GM21717 (cell line): ENCODE measurements at regions not wholly inside any gene's neighbourhood (a gene's known extent, or its start where the extent isn't known, plus 50 kb on each side); places are given as distances from the start of the nearest gene placed in this dataset.
"Not testable (repeated sequence)": the region's sequence is repeated elsewhere in the genome, so short reads cannot be mapped to it uniquely, and the experiment has no call there.

Experiments
- ATAC-seq: cut with Tn5 transposase; IDR thresholded peaks from one replicate; pipeline ENCODE4 v1.9.1; 2021; ENCODE audit warnings: mild to moderate bottlenecking, moderate library complexity; ENCODE audit not compliant: unreplicated experiment

GRCh38 chr7:148507787-148508186 lies 82.8 kb upstream of the C7orf33 start:
- ATAC-seq: no peak

- ATAC-seq: no peak
Measured at GRCh38 chr7:148514236-148514635, 76.3 kb upstream of the C7orf33 start.

GRCh38 chr7:148515237-148515636 lies 75.3 kb upstream of the C7orf33 start:
- no peak for ATAC-seq

- ATAC-seq: no peak
Measured at GRCh38 chr7:148515728-148516695, 74.6 kb upstream of the C7orf33 start.

GRCh38 chr7:148519386-148519785 lies 71.2 kb upstream of the C7orf33 start:
- not testable (repeated sequence) for ATAC-seq

- no peak for ATAC-seq
Measured at GRCh38 chr7:148521271-148521670, 69.3 kb upstream of the C7orf33 start.

- no peak for ATAC-seq
Measured at GRCh38 chr7:148523550-148523949, 67.0 kb upstream of the C7orf33 start.

GRCh38 chr7:148524479-148525224 lies 65.9 kb upstream of the C7orf33 start:
- ATAC-seq: no peak

- peak; percentile 96 for ATAC-seq
Measured at GRCh38 chr7:148527717-148528168, 62.8 kb upstream of the C7orf33 start.

GRCh38 chr7:148535217-148535616 lies 55.3 kb upstream of the C7orf33 start:
- ATAC-seq: peak; percentile 74

- ATAC-seq: peak; percentile 66
Measured at GRCh38 chr7:148537435-148537834, 53.1 kb upstream of the C7orf33 start.

- ATAC-seq: no peak
Measured at GRCh38 chr7:148540041-148540738, 50.4 kb upstream of the C7orf33 start.
